SK-N-MC (cell line): ENCODE measurements at regions not wholly inside any gene's neighbourhood (a gene's known extent, or its start where the extent isn't known, plus 50 kb on each side); places are given as distances from the start of the nearest gene placed in this dataset.

Experiments
- EZH2 ChIP-seq: fragments of 200-600 bp; sonication (generic); IDR thresholded peaks from one replicate; pipeline ENCODE4 v1.6.1; 2017; ENCODE audit warnings: antibody characterized with exemption
- POLR2AphosphoS5 ChIP-seq: IDR thresholded peaks from 2 replicates; pipeline ENCODE4 v1.6.1; 2012; ENCODE audit warnings: mild to moderate bottlenecking, low read depth, low read length, borderline replicate concordance

GRCh38 chr6:93555292-93555691, 135.9 kb upstream of the EPHA7 start:
- TF ChIP-seq EZH2 (no peak), POLR2AphosphoS5 (no peak)
